ENCODE measurements at regions not wholly inside any gene's neighbourhood (a gene's known extent, or its start where the extent isn't known, plus 50 kb on each side); places are given as distances from the start of the nearest gene placed in this dataset.

DNA sequence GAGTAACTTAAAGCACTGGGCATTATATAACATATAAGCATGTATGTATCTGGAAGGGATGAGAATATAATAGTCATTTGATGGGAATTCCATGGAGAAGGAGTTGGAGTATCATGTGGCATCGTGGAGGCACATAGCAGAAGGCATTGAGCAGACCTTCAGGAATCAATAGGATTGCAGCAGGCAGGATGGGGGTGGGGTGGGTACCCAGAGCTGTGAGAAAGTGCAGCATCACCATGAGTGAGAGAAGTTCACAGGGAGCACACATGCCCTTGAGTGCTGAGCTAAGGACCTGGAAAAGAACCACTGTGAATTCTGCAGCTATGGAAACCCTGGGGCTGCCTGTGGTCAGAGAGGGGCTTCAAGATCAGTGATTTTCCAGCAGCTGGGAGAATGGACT is 57.3 kb downstream of the MED10 start:
- TF ChIP-seq, protein P1, sequence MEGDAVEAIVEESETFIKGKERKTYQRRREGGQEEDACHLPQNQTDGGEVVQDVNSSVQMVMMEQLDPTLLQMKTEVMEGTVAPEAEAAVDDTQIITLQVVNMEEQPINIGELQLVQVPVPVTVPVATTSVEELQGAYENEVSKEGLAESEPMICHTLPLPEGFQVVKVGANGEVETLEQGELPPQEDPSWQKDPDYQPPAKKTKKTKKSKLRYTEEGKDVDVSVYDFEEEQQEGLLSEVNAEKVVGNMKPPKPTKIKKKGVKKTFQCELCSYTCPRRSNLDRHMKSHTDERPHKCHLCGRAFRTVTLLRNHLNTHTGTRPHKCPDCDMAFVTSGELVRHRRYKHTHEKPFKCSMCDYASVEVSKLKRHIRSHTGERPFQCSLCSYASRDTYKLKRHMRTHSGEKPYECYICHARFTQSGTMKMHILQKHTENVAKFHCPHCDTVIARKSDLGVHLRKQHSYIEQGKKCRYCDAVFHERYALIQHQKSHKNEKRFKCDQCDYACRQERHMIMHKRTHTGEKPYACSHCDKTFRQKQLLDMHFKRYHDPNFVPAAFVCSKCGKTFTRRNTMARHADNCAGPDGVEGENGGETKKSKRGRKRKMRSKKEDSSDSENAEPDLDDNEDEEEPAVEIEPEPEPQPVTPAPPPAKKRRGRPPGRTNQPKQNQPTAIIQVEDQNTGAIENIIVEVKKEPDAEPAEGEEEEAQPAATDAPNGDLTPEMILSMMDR (conservative IDR thresholded peaks at IDR 0.05; ENCODE audit: low read depth) = no peak
- POLR2A ChIA-PET (ENCODE audit: low non-redundant PET) = no interaction called here
- CTCF ChIA-PET = no interaction called here
- DNase-seq (ENCODE audit: low spot score) = no peak
- H3K27ac ChIP-seq = no peak overlapping the region

- ChIA-PET POLR2A (ENCODE audit: low non-redundant PET) (no interaction called here), CTCF (no interaction called here)
- TF ChIP-seq, protein P1 (conservative IDR thresholded peaks at IDR 0.05; ENCODE audit: low read depth) = no peak
- no peak for DNase-seq (ENCODE audit: low spot score)
- no peak overlapping the region for H3K27ac ChIP-seq
Measured at GRCh38 chr5:6319116-6319515, 59.2 kb downstream of the MED10 start.

GRCh38 chr5:6317116-6317798 is 61.1 kb downstream of the MED10 start:
- ChIA-PET CTCF (no interaction called here), POLR2A (ENCODE audit: low non-redundant PET) (no interaction called here)
- DNase-seq (ENCODE audit: low spot score) = no peak
- no peak overlapping the region for H3K27ac ChIP-seq
- TF ChIP-seq, protein P1 (conservative IDR thresholded peaks at IDR 0.05; ENCODE audit: low read depth) = no peak

DNA sequence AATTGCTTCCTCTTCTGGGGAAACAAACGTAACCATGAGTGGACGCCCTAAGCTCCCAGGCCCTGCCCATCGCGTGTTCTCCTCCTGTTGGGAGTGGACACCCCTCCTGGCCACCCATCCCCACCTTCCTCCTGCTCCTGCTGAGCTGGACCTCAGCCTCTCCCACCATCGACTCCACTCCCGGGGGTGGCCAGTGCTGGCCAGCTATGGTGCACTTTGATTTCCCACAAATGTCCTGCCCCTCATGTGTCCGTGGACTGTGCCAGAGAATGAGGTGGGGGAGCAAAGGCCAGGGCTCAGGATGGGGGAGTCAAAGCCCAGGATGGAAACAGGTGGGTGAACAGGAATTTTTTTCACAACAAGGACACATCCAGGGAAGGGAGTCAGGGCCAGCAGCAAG is 62.8 kb downstream of the MED10 start:
- TF ChIP-seq, protein P1 (conservative IDR thresholded peaks at IDR 0.05; ENCODE audit: low read depth) = no peak
- ChIA-PET POLR2A (ENCODE audit: low non-redundant PET) (no interaction called here), CTCF (no interaction called here)
- DNase-seq (ENCODE audit: low spot score) = no peak
- H3K27ac ChIP-seq = no peak overlapping the region

DNA sequence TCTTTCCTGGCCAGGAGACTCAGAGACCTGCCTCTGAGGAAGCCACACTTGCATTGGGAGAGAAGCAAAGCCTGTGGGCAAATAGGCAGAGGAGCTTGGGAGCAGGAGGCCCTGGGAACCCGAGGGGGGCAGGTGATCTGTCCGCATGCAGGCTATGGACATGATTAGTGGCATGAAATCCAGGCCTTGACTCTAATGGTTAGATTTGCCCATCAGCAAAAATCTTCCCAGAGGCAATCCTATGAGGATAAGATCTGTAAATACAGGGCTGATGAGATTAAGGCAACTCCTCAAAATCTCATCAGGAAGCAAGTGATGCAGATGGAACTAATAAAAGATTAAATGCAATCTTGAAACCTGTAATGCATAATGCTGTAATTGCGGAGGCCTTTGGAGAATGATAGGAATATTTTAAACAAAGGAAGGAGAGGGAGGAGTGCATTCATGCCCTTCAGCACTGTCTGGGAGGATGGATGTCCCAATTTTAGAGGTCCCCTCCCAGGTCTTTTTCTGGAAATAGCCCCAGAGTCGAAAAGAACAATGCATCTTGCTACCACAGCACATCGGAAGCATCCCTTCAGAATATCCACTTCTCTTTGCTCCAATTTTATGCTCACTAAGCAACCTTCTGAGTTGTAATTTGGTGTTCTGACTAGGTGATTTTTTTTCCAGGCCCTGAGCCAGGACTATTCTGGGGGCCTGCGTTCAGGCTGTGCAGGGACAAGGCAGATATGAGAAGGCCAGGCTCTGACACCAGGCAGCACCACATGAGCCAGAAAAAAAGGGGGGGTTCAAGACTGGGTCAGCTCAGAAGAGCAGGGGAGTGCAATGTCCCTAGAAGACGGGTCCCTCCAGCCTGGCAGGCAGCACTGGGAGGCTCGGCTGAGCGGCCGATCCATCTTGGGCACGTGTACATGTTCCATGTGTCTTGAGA is 66.5 kb downstream of the MED10 start:
- CTCF ChIA-PET = no interaction called here
- TF ChIP-seq, protein P1 (conservative IDR thresholded peaks at IDR 0.05; ENCODE audit: low read depth) = no peak
- POLR2A ChIA-PET (ENCODE audit: low non-redundant PET) = no interaction called here
- no peak for DNase-seq (ENCODE audit: low spot score)
- H3K27ac ChIP-seq = no peak overlapping the region

GRCh38 chr5:6309949-6310348 is 68.4 kb downstream of the MED10 start:
- H3K27ac ChIP-seq = no peak overlapping the region
- no peak for DNase-seq (ENCODE audit: low spot score)
- CTCF ChIA-PET = no interaction called here
- POLR2A ChIA-PET (ENCODE audit: low non-redundant PET) = no interaction called here
- TF ChIP-seq, protein P1 (conservative IDR thresholded peaks at IDR 0.05; ENCODE audit: low read depth) = no peak
